ENCODE measurements at regions not wholly inside any gene's neighbourhood (a gene's known extent, or its start where the extent isn't known, plus 50 kb on each side); places are given as distances from the start of the nearest gene placed in this dataset.
"Not testable (repeated sequence)": the region's sequence is repeated elsewhere in the genome, so short reads cannot be mapped to it uniquely, and the experiment has no call there.

DNA sequence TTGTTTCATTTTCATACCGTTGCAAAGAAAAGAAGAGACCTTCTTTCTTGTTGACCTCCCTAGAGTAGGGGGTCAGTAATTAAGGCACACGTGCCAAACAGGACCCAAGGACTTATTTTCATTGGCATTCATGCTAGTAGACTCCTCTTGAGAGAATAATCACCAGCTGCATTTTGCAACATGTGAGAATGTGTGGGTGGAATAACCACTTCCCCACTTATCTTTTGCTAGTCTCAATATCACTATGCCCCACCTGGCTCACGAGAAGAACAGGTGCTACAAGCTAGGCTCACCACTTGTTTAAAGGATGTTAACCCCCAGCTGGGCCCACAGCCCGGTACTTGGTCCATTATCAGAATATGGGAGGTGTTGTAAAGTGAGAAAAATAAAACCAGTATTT lies 460.7 kb upstream of the MEF2C start:
- DNase-seq (ENCODE audit: low spot score), result no peak

DNA sequence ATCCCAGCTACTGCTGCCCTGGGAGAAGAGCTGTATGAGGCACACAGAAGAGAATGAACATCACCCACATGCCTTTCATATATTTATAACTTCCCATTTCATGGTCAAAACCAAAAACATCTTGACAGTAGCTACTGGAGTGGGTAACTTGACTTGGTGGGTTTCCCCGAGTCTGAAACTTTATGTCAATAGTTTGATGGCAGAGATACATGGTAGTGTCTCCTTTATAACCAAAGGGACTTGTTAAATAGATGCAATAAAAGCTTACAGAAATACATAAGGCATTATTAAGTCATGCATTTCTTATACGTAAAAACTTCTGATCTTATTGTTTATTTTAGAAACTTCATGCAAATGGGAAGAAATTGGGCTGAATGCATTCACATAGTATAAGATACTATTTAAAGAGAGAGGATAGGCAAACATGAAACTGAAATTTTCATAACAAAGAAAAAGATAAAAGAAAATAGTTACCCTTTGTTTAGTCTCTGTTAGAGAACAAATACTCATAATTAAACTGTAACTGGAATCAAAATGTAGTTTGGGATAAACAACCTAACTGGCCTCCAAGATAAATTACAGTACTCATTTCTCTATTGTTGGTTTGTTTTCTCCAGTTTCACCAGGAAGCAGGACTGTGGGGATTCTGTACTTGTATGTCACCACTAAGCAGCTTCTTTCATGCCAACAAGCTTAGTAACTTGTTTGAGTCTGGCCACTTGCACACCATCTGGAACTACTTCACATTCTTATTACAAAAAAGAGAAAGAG lies 459.3 kb upstream of the MEF2C start:
- DNase-seq (ENCODE audit: low spot score), result peak; percentile 54

DNA sequence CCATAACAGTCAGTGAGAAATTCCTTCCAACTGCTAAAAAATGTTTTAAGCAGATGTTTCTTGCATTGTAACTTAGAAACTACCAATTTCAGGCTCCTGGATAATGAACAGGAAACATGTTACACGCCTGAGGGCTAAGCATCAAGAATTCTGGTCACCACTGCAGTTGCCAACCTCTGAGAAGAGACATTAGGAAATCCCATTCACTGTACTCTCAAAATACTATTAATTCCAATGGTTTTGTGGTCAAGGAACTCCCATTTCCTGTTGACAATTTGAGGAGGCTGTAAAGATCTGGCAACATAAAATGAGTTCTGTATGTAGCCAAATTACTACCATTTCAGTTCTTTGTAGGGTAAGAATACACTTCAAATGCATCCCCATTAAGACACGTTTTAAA lies 456.0 kb upstream of the MEF2C start:
- DNase-seq (ENCODE audit: low spot score), result no peak

DNA sequence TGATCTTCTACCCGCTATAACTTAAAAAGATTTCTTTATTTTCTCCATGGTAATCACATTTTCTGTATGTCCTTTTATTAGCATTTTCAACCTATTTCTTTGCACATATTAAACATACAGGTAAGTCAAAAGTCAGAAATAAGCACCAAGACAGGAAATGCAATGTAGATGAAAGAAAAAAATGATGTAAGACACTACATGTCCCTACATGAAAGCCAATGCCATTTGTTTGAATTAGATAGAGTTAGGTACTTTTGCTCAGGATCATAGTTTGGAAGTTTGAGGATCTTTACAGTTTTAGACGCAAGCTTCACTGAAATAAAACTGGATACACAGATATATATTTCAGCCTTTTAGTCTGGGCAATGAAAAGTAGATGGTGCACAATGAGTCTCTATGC lies 453.1 kb upstream of the MEF2C start:
- DNase-seq (ENCODE audit: low spot score), result no peak

DNA sequence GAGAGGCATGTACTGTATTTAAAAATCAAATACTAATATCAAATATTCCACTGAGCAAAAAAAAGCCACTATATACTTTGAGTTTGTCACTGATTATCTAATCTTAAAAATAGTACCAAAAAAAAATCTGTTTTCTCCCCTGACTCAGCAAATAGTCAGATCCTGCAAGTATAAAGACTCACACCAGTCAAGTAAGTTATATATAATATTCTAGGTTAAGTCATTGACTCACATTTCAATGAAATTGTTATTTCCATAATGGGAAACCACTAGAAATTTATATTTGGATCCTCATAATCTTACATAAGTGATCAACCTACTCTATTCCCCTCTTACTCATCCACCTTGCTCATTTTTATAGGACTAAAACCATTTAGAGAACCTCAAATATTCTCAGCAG lies 447.2 kb upstream of the MEF2C start:
- no peak for DNase-seq (ENCODE audit: low spot score)

DNA sequence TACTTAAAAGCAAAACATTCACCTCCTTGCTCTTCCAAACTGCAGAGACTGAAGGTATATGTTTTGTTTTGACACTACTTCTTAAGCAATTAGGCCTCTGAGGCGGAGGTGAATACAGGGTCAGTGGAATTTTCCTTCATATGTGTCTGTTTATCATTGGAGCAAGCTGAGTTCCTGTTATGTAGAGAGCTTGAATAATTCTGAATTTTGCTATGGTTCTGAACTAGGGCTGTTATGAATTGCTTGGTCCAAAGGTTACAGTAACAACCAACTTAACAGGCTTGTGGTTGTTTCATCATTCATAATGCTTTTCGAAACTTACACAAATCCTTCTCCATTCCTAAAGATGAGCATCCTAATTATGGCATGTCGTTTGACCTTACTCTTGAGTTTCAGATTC lies 444.6 kb upstream of the MEF2C start:
- DNase-seq (ENCODE audit: low spot score), result no peak

DNA sequence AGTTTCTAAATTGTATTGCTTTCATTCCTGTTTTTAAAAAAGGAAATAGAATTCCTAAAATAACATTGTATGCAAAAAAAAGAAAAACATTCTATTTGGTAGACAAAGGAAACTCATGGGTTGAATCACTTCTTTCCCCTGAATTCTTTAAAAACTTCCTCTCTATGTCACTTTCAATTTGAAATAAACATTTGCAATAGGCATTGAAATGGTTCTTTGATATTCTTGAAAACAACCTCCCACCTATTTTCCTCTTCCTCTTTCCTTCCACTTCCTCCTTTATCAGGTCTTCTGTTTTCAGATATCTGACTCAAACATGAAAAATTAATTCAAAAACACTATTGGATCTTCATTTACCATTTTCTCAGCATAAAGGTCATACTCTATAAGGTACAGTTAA lies 442.0 kb upstream of the MEF2C start:
- DNase-seq (ENCODE audit: low spot score), result no peak

DNA sequence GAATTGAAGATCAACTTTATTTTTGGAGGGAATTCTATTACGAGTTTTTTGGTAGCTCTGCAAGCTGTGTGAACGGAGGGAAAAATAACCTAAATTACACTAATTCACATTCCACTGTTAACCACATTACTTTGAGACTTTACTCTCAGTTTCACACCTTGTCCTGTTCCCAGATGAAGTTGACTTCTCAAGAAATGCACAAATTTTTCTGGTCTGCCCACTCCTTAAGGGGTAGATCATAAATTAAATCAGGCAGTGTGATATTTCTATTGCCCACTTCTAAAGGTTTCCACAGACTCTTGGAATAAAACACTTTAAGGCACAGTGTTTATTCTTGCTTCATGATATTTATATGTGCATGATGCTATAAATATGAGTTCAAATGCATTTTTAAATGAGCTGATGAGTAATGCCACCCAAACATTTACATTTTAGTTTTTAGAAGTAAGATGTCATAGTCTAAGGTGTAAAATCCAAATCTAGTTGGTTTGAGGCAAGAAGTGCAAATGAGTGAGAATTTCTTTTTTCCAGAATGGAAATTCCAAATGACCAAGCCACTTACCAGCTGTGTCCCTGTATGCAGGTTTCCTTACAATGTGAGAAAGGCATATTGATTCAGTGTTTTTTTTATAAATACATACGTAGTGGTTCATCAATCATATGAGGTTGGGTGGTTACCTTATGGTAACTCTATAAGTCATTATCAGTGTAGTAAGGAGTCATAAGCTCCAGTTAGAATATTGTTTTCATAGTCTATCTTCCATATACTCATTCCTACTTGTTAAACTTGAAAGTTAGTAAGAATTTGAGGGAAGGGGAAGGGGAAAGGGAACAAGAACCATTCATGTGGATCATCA lies 437.7 kb upstream of the MEF2C start:
- no peak for DNase-seq (ENCODE audit: low spot score)

DNA sequence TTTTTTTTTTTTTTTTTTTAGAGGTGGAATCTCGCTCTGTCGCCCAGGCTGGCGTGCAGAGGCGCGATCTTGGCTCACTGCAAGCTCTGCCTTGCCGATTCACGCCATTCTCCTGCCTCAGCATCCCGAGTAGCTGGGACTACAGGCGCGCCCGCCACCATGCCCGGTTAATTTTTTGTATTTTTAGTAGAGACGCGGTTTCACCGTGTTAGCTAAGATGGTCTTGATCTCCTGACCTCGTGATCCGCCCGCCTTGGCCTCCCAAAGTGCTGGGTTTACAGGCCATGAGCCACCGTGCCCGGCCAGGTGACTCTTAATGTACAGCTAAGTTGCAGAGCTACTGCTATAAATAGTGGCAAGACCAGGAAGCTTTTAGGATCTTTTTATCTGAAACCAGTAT lies 434.9 kb upstream of the MEF2C start:
- not testable (repeated sequence) for DNase-seq (ENCODE audit: low spot score)

DNA sequence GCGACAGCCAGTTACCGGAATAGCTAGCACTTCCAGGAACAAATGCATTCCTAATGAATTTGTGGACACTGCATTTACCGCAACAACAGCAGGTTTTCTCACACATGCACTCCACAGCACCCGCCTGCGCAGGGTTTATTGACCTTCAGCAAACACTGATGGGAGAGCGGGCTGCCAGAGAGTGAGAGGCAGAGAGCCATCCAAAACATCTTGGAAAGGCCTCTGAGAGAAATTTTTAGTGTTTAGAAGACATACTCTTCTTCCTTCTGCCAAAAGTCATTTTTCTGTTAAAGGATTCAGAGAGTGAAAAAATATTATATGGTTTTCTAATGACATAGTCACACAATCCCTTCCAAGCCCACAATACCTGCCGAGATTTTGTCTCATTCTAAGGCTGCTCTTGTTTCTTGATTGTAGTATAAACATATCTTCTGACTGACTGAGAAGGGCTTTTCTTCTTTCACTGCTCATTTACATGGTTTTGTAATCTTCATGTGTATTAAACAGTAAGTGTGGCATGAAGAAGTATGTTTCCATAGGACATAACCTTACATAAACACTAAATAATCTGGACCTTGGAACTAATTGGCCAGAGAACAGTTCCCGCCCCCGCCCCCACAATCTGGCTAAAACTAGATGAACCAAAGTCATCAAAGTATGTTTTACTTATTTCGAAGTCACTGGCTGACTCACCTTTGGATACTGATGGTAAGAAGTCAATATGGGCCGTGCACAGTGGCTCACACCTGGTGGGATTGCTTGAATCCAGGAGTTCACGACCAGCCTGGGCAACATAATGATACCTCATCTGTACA lies 432.5 kb upstream of the MEF2C start:
- DNase-seq (ENCODE audit: low spot score), result peak; percentile 5

DNA sequence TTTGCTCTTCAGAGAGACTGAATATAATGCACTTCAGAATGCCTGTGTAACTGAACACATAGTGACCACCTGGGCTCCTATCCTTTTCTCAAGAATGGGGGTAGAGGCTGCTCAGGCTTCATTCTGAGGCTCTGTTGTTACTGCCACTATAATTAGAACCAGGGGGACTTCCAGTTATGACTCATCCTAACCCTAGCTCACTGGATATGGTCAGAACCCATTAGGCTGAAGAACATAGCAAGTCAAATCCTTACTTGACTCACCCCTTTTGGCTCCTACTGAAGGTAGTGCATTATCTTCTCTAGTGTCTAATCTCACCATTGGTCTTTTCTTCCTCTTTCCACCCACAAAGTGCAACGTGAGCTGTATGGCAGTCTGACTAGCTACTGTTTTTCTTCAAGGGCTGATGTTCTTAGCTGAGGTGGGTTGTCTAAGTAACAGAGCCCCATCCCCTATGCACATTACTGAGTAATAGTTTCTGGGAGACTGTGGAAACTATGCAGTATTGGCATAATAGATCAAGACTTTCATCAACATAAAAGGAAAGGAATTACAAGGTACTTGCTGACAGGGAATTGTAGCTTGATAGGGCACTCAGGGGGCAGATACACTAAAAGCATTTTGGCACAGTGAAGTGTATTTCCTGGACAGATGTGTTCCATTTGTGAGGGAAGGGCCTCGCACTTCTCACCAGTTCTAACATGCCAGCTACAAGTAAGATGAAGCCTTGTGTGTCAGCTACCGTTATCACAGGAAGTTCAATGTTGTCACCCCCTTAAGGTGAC lies 431.0 kb upstream of the MEF2C start:
- peak; percentile 32 for DNase-seq (ENCODE audit: low spot score)

DNA sequence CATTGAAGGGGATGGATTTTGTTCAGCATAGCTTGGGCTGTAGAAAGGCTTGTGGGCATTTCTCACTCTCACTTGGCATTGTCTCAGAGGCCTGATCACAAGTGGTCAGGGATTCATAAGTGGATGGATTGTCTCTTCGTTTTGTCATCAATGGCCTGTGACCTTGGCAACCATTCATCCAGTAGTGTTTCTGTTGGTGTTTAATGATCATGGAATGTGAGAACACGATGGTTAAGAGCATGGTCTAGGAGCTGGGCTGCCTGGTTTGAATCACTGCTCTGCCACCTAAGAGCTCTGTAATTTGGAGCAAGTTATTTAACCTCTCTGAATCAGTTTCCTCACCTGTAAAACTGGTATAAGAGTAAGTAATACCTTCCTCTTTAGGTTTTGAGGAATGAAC lies 430.1 kb upstream of the MEF2C start:
- peak; percentile 8 for DNase-seq (ENCODE audit: low spot score)

DNA sequence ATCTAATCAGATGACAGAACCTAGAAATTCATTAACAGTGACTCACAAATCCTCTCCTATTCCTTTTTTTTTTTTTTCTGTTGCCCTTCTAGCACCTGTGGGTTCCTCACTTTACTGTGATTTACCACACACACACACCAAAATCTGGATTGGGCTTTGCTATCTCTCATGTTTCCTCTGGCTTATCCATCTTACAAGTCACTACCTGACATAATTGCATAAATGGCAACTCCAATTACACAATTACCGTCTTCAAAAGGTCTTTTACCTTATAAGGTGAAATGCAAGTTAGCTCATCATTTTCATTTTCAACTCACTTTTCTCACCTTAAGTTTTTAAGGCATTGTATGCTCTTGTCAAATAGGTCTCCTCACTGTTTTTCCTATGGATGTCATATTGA lies 426.3 kb upstream of the MEF2C start:
- DNase-seq (ENCODE audit: low spot score), result no peak

DNA sequence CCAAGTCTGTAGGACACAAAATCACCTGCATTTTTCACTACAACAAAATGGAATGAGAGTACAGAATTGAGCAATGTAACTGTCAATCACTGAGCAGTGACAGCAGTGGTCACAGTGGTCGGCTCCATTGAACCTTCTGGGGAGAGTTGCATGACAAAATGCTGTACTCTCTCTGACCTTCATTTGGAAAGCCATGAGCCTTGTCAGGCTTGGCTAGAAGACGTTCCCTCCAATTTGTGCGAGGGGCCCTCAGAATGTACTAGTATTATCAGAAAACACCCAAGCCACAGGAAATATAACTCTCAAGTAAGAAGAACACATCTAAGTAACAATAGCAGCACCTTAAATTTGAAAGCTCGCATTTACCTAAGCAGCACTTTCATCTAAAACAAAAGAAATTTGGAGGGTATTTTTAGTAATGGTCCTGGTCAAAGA lies 425.6 kb upstream of the MEF2C start:
- DNase-seq (ENCODE audit: low spot score), result no peak

DNA sequence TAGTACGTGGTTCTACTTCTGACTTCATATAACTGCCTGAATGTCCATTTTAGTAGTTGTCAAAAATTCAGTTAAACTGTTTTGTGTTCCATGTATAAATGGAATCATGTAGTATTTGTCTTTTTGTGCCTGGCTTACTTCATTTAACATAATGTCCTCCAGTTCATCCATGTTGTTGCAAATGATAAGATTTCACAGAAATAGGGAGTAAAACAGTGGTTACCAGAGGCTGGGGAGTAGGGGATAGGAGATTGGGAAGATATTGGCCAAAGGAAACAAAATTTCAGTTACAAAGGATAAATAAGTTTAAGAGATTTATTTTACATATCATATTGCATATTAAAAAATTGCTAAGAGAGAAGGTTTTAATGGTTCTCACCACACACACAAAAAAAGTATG lies 425.0 kb upstream of the MEF2C start:
- DNase-seq (ENCODE audit: low spot score), result no peak

DNA sequence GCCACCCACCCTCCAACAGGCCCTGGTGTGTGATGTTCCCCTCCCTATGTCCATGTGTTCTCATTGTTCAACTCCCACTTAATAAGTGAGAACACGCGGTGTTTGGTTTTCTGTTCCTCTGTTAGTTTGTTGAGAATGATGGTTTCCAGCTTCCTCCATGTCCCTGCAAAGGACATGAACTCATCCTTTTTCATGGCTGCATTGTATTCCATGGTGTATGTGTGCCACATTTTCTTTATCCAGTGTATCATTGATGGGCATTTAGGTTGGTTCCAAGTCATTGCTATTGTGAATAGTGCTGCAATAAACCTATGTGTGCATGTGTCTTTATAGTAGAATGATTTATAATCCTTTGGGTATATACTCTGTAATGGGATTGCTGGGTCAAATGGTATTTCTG lies 424.2 kb upstream of the MEF2C start:
- DNase-seq (ENCODE audit: low spot score), result not testable (repeated sequence)

DNA sequence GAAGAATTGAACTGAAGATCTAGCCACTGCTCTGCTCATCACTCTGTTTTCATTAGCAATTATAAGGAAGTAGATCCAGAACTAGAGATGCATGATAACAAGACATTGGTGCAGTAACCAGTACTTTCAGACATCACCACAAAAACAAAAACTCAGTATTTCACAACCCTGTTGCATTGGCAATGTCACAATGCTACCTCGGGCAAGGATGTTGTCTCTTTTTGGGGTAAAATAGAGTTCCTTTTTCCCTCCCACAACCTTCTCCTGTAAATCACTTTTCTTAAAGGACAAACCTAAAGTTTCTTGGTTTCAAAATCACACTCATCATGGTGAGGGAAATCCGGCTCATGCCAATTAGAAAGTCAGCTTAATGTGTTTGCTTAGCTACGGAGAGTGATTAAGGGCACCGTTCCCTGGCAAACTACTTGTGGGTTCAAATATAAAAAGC lies 420.1 kb upstream of the MEF2C start:
- no peak for DNase-seq (ENCODE audit: low spot score)

DNA sequence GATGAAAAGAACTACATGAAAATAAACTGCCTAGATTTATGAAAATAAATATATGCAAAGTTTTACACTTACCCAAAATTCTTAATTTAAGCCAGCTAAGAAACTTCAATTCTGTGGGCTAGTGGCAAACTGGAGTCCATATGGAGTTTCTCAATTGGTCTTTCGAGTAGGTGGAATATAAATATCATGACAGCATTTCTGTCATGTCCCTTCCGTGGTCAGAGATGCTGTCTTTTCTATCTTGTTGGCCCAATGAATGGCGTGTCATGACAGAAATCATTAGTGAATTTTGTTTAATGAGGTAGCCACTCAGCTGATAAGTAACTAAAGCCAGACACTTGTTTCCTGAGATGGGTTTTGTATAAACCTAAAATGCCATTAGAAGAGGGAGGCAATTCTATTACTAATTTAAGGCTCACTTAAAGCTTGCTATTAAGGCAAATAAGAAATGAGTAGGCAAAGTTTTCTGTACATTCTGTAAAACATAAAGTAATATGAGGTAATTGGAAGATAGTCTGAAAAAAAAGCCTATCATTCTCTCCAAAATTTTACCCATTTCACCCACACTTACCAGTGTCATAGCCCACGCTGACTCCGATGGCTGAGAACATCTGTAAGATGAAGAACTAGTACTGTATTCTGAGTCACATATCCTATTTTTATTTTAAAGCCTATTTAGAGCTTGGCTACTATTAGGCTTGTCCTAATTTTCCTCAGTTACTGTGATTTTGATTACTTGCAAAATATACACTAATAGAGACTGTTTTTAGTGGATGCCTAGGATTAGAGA lies 419.3 kb upstream of the MEF2C start:
- DNase-seq (ENCODE audit: low spot score), result no peak

DNA sequence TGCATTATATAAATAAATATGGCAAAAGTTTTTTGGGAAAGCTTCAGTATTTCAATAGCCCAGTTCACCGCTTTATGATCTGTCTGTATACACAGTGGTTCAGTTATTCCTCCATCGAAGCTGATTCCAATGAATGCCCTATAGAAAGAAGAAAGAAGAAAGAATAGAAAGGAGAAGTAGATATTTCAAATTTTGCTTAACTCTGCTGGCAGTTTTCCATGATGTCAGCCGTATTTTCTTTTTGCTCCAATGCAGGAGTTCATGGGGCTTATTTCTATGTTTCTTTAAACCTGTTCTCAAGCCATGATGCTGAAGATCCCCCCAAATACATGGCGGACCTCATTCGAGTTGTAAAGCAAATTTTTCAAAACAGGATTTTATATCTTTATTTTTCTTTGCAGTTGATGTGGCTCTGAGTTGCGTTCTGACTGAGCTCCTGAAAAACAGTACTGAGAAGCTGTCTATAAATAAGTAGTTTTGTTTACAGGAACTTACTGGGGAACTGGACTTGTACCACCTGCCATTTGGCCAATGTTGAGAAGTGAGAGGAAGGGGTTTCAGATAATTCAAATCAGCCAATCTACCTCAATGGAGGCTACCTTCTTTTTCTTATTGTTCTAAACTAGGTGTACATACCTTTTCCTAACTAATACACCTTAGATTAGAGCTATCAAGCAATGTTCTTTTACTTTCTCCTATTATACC lies 418.5 kb upstream of the MEF2C start:
- no peak for DNase-seq (ENCODE audit: low spot score)

DNA sequence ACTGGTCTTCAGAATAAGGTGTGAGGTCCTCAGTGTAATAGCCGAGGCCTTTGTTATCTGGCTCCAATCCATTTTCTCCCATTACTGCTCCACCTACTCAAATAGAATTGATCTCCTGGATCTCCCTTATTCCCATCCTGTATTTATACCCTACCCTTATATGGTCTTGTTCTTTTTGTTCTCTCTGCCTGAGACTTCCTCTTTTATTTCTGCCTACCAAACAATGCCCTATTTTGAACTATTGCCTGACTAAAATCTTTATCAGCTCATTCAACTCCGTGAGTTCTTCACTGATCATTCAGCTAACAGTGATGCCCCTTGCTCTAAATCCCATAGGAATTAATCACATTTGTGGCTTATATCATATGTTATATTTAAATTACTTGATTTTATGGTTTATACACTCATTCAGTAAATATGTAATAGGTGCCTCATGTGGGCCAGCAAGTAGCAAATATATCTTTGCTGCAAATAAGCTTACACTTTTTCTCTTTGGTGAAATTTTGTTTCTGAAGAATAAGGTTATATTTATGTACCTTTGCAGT lies 417.5 kb upstream of the MEF2C start:
- DNase-seq (ENCODE audit: low spot score), result no peak

Data from AG08396 (cell line).